Stomach (tissue), 4 donors: ENCODE measurements at regions not wholly inside any gene's neighbourhood (a gene's known extent, or its start where the extent isn't known, plus 50 kb on each side); places are given as distances from the start of the nearest gene placed in this dataset.

Source experiments
- CTCF ChIP-seq, 7 experiments: fragments of 450-650 bp in 4 of 7; fragments of 200-600 bp in 3 of 7; sonication (generic) in 3 of 7; IDR thresholded peaks; one replicate each; pipeline ENCODE4 v1.5.1; 2016 to 2019; ENCODE audit warnings: antibody characterized with exemption in 7 of 7, control low read depth in 2 of 7, mild to moderate bottlenecking in 1 of 7
- EP300 ChIP-seq: sonication (generic); formaldehyde crosslinking; IDR thresholded peaks from one replicate; pipeline ENCODE4 v1.6.1; 2017; ENCODE audit warnings: antibody characterized with exemption

- TF ChIP-seq CTCF (IDR thresholded peaks at IDR 0.05) (no peak), EP300 (no peak)
These were observed 264.0 kb downstream of the CTH start for GRCh38 chr1:70674941-70675685.
